ENCODE measurements at regions not wholly inside any gene's neighbourhood (a gene's known extent, or its start where the extent isn't known, plus 50 kb on each side); places are given as distances from the start of the nearest gene placed in this dataset.

DNA sequence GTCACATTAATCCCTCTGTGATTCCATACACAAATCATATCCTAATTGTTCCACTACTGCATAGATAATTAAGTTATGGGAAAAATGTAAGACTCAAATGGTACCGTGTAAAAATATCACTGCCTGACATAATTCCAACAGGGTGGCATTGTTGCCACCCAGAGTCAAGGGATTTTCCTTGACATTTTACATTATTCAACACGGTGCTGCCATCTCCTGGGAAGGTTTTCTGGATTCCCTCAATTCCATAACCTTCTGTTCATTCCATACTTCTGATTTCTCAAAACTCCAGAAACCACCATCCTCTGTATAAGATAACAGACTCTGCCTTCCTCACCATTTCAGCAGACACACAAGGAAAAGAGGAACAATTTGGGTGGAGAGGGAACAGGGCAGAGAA lies 495.9 kb downstream of the XPNPEP1 start:
- ChIA-PET POLR2A (no interaction called here), CTCF (no interaction called here)
- TF ChIP-seq ZNF384 (IDR thresholded peaks at IDR 0.05) = no peak
- no peak for TF ChIP-seq L3MBTL2 (conservative IDR thresholded peaks at IDR 0.05)
- no peak for TF ChIP-seq FOXM1 (IDR thresholded peaks at IDR 0.05; ENCODE audit: borderline replicate concordance)
- no peak for TF ChIP-seq SP1 (IDR thresholded peaks at IDR 0.05)
- TF ChIP-seq, protein P1, sequence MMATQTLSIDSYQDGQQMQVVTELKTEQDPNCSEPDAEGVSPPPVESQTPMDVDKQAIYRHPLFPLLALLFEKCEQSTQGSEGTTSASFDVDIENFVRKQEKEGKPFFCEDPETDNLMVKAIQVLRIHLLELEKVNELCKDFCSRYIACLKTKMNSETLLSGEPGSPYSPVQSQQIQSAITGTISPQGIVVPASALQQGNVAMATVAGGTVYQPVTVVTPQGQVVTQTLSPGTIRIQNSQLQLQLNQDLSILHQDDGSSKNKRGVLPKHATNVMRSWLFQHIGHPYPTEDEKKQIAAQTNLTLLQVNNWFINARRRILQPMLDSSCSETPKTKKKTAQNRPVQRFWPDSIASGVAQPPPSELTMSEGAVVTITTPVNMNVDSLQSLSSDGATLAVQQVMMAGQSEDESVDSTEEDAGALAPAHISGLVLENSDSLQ (IDR thresholded peaks at IDR 0.05) = no peak
- TF ChIP-seq FOXA1 (IDR thresholded peaks at IDR 0.05) = no peak
- TF ChIP-seq BHLHE40 (IDR thresholded peaks at IDR 0.05; ENCODE audit: borderline replicate concordance) = no peak
- TF ChIP-seq SUZ12 (IDR thresholded peaks at IDR 0.05) = no peak
- no peak for TF ChIP-seq HDGF (IDR thresholded peaks at IDR 0.05; ENCODE audit: borderline replicate concordance)
- no peak for TF ChIP-seq NFRKB (IDR thresholded peaks at IDR 0.05)
- TF ChIP-seq FOXK2 (IDR thresholded peaks at IDR 0.05) = no peak
- no peak for TF ChIP-seq TARDBP (IDR thresholded peaks at IDR 0.05)
- TF ChIP-seq ELF4 (IDR thresholded peaks at IDR 0.05) = no peak
- no peak for TF ChIP-seq LEF1 (IDR thresholded peaks at IDR 0.05; ENCODE audit: borderline replicate concordance)
- TF ChIP-seq CTBP1 (IDR thresholded peaks at IDR 0.05; ENCODE audit: borderline replicate concordance) = no peak
- DNase-seq (ENCODE audit: extremely low spot score) = no peak

DNA sequence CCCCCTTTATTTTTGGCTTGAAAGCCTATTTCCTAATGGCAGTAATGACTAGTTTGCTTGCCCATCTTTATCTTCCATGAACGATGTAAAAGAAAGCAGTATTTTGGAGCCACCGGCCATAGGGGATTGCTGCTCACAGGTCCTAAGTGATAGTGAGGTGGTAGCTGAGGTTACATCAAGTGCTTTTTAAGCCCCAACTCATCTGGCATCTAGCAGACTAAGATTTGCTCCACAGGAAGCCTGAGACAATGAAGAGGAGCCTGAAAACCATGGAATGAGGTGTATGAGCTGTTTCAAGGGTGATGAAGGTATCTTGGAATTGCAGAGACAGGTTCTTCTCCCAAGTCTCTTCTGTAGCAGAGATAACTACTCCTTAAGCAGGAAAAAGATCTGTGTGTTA lies 496.3 kb downstream of the XPNPEP1 start:
- ChIA-PET POLR2A (no interaction called here), CTCF (no interaction called here)
- TF ChIP-seq SP1 (IDR thresholded peaks at IDR 0.05) = no peak
- TF ChIP-seq HDGF (IDR thresholded peaks at IDR 0.05; ENCODE audit: borderline replicate concordance) = no peak
- TF ChIP-seq FOXK2 (IDR thresholded peaks at IDR 0.05) = no peak
- TF ChIP-seq LEF1 (IDR thresholded peaks at IDR 0.05; ENCODE audit: borderline replicate concordance) = no peak
- no peak for TF ChIP-seq L3MBTL2 (conservative IDR thresholded peaks at IDR 0.05)
- TF ChIP-seq ELF4 (IDR thresholded peaks at IDR 0.05) = no peak
- no peak for TF ChIP-seq ARNT (IDR thresholded peaks at IDR 0.05)
- no peak for TF ChIP-seq TARDBP (IDR thresholded peaks at IDR 0.05)
- no peak for TF ChIP-seq NFRKB (IDR thresholded peaks at IDR 0.05)
- no peak for TF ChIP-seq ZNF384 (IDR thresholded peaks at IDR 0.05)
- TF ChIP-seq FOXM1 (IDR thresholded peaks at IDR 0.05; ENCODE audit: borderline replicate concordance) = no peak
- TF ChIP-seq FOXA1 (IDR thresholded peaks at IDR 0.05) = no peak
- TF ChIP-seq, protein P1 (IDR thresholded peaks at IDR 0.05) = no peak
- TF ChIP-seq SUZ12 (IDR thresholded peaks at IDR 0.05) = no peak
- no peak for TF ChIP-seq CTBP1 (IDR thresholded peaks at IDR 0.05; ENCODE audit: borderline replicate concordance)
- no peak for DNase-seq (ENCODE audit: extremely low spot score)

DNA sequence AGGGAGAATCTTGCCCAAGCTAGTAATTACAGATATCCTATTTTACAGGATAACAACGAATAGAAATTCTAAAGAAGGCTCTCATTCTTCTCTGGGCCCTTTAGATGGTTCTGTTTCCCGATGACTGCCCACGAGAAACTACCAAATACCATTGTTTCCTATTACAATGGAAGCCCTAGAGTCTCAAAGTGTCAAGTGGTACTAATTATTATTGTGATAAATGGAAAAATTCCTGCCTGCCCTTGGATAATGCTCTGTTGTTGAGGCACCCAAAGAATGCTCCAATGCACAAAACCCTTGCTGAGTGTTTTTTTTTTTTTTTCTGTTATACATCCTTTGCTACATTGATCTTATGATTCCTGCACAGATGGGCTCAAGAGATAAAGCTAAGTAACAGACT lies 504.5 kb downstream of the XPNPEP1 start:
- DNase-seq (ENCODE audit: extremely low spot score) = no peak
- POLR2A ChIA-PET = no interaction called here
- CTCF ChIA-PET = no interaction called here
- TF ChIP-seq ELF4 (IDR thresholded peaks at IDR 0.05) = no peak
- TF ChIP-seq, protein P1 (IDR thresholded peaks at IDR 0.05) = no peak
- no peak for TF ChIP-seq SUZ12 (IDR thresholded peaks at IDR 0.05)
- no peak for TF ChIP-seq CTBP1 (IDR thresholded peaks at IDR 0.05; ENCODE audit: borderline replicate concordance)
- no peak for TF ChIP-seq TARDBP (IDR thresholded peaks at IDR 0.05)
- no peak for TF ChIP-seq FOXA1 (IDR thresholded peaks at IDR 0.05)
- TF ChIP-seq ARNT (IDR thresholded peaks at IDR 0.05) = no peak
- TF ChIP-seq FOXM1 (IDR thresholded peaks at IDR 0.05; ENCODE audit: borderline replicate concordance) = no peak

DNA sequence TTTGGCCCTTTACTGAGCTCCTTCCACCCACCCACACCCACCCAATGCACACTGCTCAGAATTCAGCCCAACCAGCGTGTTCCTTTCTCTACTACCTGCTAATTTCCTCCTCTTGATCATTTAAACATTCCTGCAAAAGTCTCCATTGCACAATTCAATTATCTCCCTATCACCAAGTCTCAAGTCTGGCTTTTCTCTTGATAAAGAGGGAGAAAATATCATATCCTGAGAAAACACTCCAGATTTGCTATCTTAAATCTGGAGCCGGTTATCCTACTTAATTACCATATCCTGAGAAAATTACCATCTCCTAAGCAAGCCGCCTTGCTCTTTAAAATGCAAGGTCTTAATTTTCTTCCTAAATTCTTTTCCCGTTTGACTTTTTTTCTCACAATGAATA lies 505.5 kb downstream of the XPNPEP1 start:
- POLR2A ChIA-PET = no interaction called here
- no peak for DNase-seq (ENCODE audit: extremely low spot score)
- TF ChIP-seq SP1 (IDR thresholded peaks at IDR 0.05) (no peak), ZNF384 (IDR thresholded peaks at IDR 0.05) (no peak), FOXK2 (IDR thresholded peaks at IDR 0.05) (no peak), ELF4 (IDR thresholded peaks at IDR 0.05) (no peak), FOXM1 (IDR thresholded peaks at IDR 0.05; ENCODE audit: borderline replicate concordance) (no peak), ARNT (IDR thresholded peaks at IDR 0.05) (no peak), HDGF (IDR thresholded peaks at IDR 0.05; ENCODE audit: borderline replicate concordance) (no peak), LEF1 (IDR thresholded peaks at IDR 0.05; ENCODE audit: borderline replicate concordance) (no peak), NFRKB (IDR thresholded peaks at IDR 0.05) (no peak), L3MBTL2 (conservative IDR thresholded peaks at IDR 0.05) (no peak)
- CTCF ChIA-PET = no interaction called here

DNA sequence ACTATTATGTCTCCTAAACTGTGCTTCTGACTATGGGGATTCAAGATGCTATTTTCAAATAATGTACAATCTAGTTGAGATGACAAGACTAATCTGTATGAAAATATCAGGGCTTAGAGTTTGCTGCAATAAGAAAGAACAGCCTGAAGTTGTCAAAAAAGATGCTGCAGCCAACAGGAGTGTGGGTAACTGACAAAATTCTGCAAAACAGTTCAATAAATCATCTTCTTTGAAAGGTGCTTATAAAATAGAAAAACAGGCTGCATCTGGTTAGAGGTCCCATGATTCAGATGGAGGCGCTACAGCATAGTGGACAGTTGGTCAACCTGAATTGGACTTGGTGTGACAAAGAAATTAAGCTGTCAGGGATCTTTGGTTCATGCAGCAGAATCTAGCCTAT lies 511.0 kb downstream of the XPNPEP1 start:
- ChIA-PET CTCF (no interaction called here), POLR2A (no interaction called here)
- no peak for DNase-seq (ENCODE audit: extremely low spot score)
- TF ChIP-seq NFRKB (IDR thresholded peaks at IDR 0.05) (no peak), FOXA1 (IDR thresholded peaks at IDR 0.05) (no peak), BHLHE40 (IDR thresholded peaks at IDR 0.05; ENCODE audit: borderline replicate concordance) (no peak), FOXM1 (IDR thresholded peaks at IDR 0.05; ENCODE audit: borderline replicate concordance) (no peak), HDGF (IDR thresholded peaks at IDR 0.05; ENCODE audit: borderline replicate concordance) (no peak), ELF4 (IDR thresholded peaks at IDR 0.05) (no peak), ARNT (IDR thresholded peaks at IDR 0.05) (no peak), L3MBTL2 (conservative IDR thresholded peaks at IDR 0.05) (no peak), LEF1 (IDR thresholded peaks at IDR 0.05; ENCODE audit: borderline replicate concordance) (no peak), ZNF384 (IDR thresholded peaks at IDR 0.05) (no peak)

DNA sequence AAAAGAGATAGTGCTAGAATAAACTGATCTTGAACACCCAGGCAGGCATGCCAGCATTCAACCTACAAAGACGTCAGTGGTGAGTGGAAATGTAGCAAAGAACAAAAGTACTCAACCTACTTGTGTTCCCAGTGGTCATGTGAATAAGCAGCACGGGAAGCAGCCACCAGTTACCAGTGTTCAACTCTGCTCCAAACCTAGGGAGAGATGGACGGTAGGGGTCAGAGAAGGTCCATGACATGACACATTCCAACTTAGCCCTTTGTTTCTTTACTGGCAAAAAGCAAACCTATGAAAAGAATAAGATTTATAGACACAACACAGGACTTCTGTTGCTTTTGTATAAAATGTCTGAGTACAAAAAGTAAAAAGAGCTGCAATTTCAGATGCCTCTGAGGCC lies 511.4 kb downstream of the XPNPEP1 start:
- DNase-seq (ENCODE audit: extremely low spot score) = no peak
- ChIA-PET CTCF (no interaction called here), POLR2A (no interaction called here)
- TF ChIP-seq HDGF (IDR thresholded peaks at IDR 0.05; ENCODE audit: borderline replicate concordance) = no peak
- TF ChIP-seq ARNT (IDR thresholded peaks at IDR 0.05) = no peak
- no peak for TF ChIP-seq NFRKB (IDR thresholded peaks at IDR 0.05)
- no peak for TF ChIP-seq FOXA1 (IDR thresholded peaks at IDR 0.05)
- TF ChIP-seq FOXK2 (IDR thresholded peaks at IDR 0.05) = no peak

DNA sequence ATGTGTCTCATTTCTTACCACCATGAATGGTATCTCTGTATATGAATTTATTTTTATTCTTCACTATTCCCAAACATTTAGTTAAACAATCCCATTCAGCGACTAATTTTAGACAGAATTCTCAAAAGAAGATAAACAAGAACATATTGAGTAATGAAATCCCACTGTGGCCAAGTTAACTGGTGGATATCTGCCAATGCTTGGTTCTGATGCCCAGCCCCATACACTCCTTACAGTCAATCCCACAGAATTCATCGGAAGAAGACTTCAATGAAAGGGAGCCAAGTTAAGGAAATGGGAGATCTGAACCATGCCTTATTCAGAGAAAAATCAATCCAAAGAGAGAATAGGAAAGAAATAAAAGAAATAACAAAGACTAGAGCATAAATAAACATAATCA lies 518.0 kb downstream of the XPNPEP1 start:
- TF ChIP-seq ELF4 (IDR thresholded peaks at IDR 0.05) = no peak
- TF ChIP-seq NFRKB (IDR thresholded peaks at IDR 0.05) = no peak
- TF ChIP-seq SP1 (IDR thresholded peaks at IDR 0.05) = no peak
- TF ChIP-seq, protein P1 (IDR thresholded peaks at IDR 0.05) = no peak
- no peak for TF ChIP-seq L3MBTL2 (conservative IDR thresholded peaks at IDR 0.05)
- POLR2A ChIA-PET = no interaction called here
- DNase-seq (ENCODE audit: extremely low spot score) = no peak
- CTCF ChIA-PET = no interaction called here

All from HEK293T (cell line).